Hematopoietic multipotent progenitor cell treated with erythropoietin and hydrocortisone succinate and interleukin-3 and kit ligand, for 15 days (in vitro differentiated cells): ENCODE measurements at regions not wholly inside any gene's neighbourhood (a gene's known extent, or its start where the extent isn't known, plus 50 kb on each side); places are given as distances from the start of the nearest gene placed in this dataset.
"Not testable (repeated sequence)": the region's sequence is repeated elsewhere in the genome, so short reads cannot be mapped to it uniquely, and the experiment has no call there.

Experiments used
- DNase-seq: peaks from one replicate; pipeline ENCODE4 v3.0.0-alpha.2; 2015; ENCODE audit warnings: low spot score

- DNase-seq = not testable (repeated sequence)
Measured at GRCh38 chr6:99141906-99142305, 194.2 kb upstream of the FBXL4 start.

- no peak for DNase-seq
Measured at GRCh38 chr6:99138445-99138844, 190.7 kb upstream of the FBXL4 start.

GRCh38 chr6:99137314-99137713, 189.6 kb upstream of the FBXL4 start:
- DNase-seq = no peak

- DNase-seq = no peak
Measured at GRCh38 chr6:99136488-99136887, 188.7 kb upstream of the FBXL4 start.

- no peak for DNase-seq
Measured at GRCh38 chr6:99132026-99132635, 184.4 kb upstream of the FBXL4 start.

- DNase-seq = no peak
Measured at GRCh38 chr6:99130897-99131873, 183.4 kb upstream of the FBXL4 start.

- no peak for DNase-seq
Measured at GRCh38 chr6:99129835-99130234, 182.1 kb upstream of the FBXL4 start.

GRCh38 chr6:99121748-99122147, 174.0 kb upstream of the FBXL4 start:
- no peak for DNase-seq

GRCh38 chr6:99120641-99121040, 172.9 kb upstream of the FBXL4 start:
- no peak for DNase-seq

- DNase-seq = peak; percentile 50
Measured at GRCh38 chr6:99119109-99120031, 171.6 kb upstream of the FBXL4 start.

GRCh38 chr6:99114769-99115406, 167.1 kb upstream of the FBXL4 start:
- no peak for DNase-seq

- DNase-seq = no peak
Measured at GRCh38 chr6:99111590-99111989, 163.8 kb upstream of the FBXL4 start.

GRCh38 chr6:99110029-99110428, 162.3 kb upstream of the FBXL4 start:
- no peak for DNase-seq

GRCh38 chr6:99104218-99104617, 156.5 kb upstream of the FBXL4 start:
- DNase-seq = no peak

GRCh38 chr6:99099243-99099642, 151.5 kb upstream of the FBXL4 start:
- DNase-seq = no peak

GRCh38 chr6:99096170-99096569, 148.4 kb upstream of the FBXL4 start:
- DNase-seq = no peak

- no peak for DNase-seq
Measured at GRCh38 chr6:99093456-99094190, 145.9 kb upstream of the FBXL4 start.

GRCh38 chr6:99092461-99092860, 144.7 kb upstream of the FBXL4 start:
- DNase-seq = no peak

- DNase-seq = no peak
Measured at GRCh38 chr6:99091985-99092384, 144.2 kb upstream of the FBXL4 start.

- no peak for DNase-seq
Measured at GRCh38 chr6:99080191-99080590, 132.4 kb upstream of the FBXL4 start.

GRCh38 chr6:99079058-99079457, 131.3 kb upstream of the FBXL4 start:
- DNase-seq = no peak
